ENCODE measurements at regions not wholly inside any gene's neighbourhood (a gene's known extent, or its start where the extent isn't known, plus 50 kb on each side); places are given as distances from the start of the nearest gene placed in this dataset.
"Not testable (repeated sequence)": the region's sequence is repeated elsewhere in the genome, so short reads cannot be mapped to it uniquely, and the experiment has no call there.

DNA sequence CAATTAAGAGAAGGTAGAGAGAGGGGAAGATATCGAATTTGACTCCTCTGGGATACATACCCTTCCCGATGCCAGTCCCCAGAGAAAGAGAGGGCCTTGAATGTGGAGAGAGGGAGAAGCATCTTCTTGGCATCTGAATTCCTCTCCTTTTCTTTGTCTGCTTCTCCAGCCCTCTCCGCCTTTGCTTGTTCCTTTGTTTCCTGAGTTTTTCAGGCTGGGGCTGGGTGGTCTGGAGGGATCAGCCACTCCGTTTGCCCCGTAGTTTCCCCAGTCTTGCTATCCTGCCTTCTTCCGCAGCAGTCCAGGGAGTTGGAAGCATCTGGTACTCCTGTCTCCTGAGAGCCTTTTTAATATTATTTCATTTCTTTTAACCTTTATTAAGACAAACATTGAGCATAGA is 107.1 kb upstream of the CADM1 start:
- WGBS = 76% methylated on average over 6 of the region's 6 CpGs
- no peaks in the 10 kb centered on the region for H3K4me1 ChIP-seq (ENCODE audit: insufficient read depth)
- no peaks in the 10 kb centered on the region for H3K36me3 ChIP-seq (ENCODE audit: insufficient read depth)
- no peak overlapping the region for H3K4me3 ChIP-seq (ENCODE audit: low read depth, low read length)
- no peak overlapping the region for H3K27ac ChIP-seq (ENCODE audit: low read depth)
- no peak for DNase-seq (ENCODE audit: extremely low spot score)

DNA sequence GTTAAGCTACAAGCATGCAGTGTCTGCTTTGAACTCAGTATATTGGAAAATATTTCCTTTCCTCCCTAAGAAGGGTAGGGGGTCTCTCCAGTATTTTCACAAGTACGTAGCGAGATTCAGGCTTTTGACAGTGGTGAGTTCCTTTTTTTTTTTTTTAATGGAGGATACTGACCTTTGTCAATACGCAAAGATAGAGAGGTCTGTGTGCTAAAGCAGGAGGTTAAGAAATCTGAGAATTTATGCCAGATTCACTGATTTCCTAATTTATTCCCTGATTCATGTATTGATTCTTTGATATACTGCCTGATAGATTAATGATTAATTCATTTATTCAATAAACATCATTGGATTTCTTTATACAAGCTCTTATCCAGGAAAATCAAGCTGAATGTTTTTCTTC is 106.7 kb upstream of the CADM1 start:
- H3K36me3 ChIP-seq (ENCODE audit: insufficient read depth) = no peaks in the 10 kb centered on the region
- no peaks in the 10 kb centered on the region for H3K4me1 ChIP-seq (ENCODE audit: insufficient read depth)
- H3K27ac ChIP-seq (ENCODE audit: low read depth) = no peak overlapping the region
- H3K4me3 ChIP-seq (ENCODE audit: low read depth, low read length) = no peak overlapping the region
- no peak for DNase-seq (ENCODE audit: extremely low spot score)
- WGBS = 93% methylated on average over 3 of the region's 3 CpGs

DNA sequence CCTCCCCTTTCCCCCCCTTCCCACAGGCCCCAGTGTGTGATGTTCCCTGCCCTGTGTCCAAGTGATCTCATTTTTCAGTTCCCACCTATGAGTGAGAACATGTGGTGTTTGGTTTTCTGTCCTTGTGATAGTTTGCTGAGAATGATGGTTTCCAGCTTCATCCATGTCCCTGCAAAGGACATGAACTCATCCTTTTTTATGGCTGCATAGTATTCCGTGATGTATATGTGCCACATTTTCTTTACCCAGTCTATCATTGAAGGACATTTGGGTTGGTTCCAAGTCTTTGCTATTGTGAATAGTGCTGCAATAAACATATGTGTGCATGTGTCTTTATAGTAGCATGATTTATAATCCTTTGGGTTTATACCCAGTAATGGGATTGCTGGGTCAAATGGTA is 106.0 kb upstream of the CADM1 start:
- H3K36me3 ChIP-seq (ENCODE audit: insufficient read depth); H3K4me3 ChIP-seq (ENCODE audit: low read depth, low read length); H3K4me1 ChIP-seq (ENCODE audit: insufficient read depth); DNase-seq (ENCODE audit: extremely low spot score); H3K27ac ChIP-seq (ENCODE audit: low read depth): not testable (repeated sequence)
- 93% methylated on average over 1 of the region's 1 CpG for WGBS

DNA sequence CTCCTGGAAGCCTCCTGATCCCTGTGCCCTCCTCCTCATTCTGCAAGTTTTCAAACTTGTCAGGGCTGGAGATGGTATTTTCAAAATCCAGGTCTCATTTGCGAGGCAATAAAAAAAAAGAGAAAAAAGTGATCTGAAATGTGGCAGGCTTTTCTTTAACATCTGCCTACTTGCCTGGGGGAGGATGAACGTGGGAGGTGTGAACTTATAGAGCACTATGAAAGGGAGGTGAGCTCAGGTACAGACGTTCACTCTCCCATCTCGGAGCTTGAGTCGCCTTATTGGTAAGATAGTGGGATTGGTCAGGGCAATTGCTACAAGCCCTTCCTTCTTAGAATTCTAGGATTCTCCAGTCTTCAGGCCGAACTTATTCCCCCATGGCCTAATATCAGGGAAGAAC is 104.8 kb upstream of the CADM1 start:
- no peak for DNase-seq (ENCODE audit: extremely low spot score)
- Histone ChIP-seq H3K4me1 (ENCODE audit: insufficient read depth) (no peaks in the 10 kb centered on the region), H3K4me3 (ENCODE audit: low read depth, low read length) (no peak overlapping the region), H3K27ac (ENCODE audit: low read depth) (no peak overlapping the region), H3K36me3 (ENCODE audit: insufficient read depth) (no peaks in the 10 kb centered on the region)
- 86% methylated on average over 6 of the region's 6 CpGs for WGBS

DNA sequence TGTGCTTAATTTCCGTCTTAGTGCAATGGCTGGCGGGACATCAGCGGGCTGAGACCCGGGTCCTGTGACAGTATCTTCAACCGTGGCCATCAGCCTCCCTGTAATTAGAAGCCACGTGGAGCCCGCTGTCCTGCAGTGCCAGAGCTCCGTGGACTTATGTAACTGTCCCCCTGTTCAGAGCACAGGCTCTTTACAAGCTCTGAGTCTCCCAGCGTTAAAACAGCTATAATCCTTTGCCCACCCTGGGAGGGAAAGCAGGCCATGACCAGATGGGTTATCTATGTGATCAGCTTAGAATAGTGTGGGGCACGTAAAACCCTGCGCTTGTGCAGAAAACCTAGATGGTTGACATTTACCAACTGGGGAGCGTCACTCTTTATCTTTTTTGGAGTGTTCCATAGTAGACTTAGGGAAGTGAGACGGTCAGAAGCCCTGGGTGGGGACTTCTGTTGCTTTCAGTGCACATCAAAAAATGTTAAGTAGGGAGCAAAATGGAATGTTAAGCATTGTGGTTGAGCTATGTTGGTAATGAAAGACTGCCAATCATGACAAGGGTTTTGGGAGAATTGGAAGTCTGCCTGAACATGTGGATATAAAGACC is 103.5 kb upstream of the CADM1 start:
- H3K36me3 ChIP-seq (ENCODE audit: insufficient read depth) = no peaks in the 10 kb centered on the region
- no peak overlapping the region for H3K4me3 ChIP-seq (ENCODE audit: low read depth, low read length)
- H3K27ac ChIP-seq (ENCODE audit: low read depth) = no peak overlapping the region
- no peak for DNase-seq (ENCODE audit: extremely low spot score)
- no peaks in the 10 kb centered on the region for H3K4me1 ChIP-seq (ENCODE audit: insufficient read depth)
- 30% methylated on average over 13 of the region's 13 CpGs for WGBS

DNA sequence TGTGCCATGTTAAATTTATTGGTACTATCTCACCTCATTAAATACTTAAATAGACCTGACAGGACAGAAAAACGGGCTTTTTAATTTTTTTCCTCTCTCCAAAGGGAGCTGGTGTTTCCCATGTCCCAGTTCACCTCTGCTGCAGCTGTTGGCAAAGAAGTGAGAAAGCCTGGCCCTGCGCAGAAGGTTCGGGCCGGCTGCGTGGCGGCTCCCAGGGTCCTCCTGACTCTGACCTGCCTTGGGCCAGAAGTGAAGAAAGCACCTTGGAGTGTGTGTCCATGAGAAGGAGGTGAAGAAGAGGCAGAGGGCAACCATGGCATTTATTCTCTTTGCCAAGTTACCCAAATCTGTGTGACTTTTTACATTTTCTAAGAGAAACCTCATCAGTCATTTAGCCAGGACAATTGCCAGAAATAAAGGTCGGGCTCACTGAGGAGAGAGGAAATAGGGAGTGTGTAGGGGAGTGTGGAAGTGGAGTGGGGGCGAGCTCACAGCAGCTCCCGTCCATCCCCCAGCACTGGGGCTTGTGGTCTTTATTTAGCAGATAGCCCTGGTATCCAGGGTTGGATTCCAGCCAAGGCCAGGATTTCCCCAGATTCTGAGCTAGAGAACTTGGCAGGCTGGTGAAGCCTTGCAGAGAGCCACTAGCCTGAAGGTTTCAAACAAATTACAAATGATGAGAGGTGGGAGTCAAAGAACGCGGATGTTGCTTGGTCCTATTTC is 102.4 kb upstream of the CADM1 start:
- Histone ChIP-seq H3K4me1 (ENCODE audit: insufficient read depth) (no peaks in the 10 kb centered on the region), H3K27ac (ENCODE audit: low read depth) (no peak overlapping the region), H3K36me3 (ENCODE audit: insufficient read depth) (no peaks in the 10 kb centered on the region), H3K4me3 (ENCODE audit: low read depth, low read length) (no peak overlapping the region)
- DNase-seq (ENCODE audit: extremely low spot score) = no peak
- WGBS = 35% methylated on average over 11 of the region's 11 CpGs

DNA sequence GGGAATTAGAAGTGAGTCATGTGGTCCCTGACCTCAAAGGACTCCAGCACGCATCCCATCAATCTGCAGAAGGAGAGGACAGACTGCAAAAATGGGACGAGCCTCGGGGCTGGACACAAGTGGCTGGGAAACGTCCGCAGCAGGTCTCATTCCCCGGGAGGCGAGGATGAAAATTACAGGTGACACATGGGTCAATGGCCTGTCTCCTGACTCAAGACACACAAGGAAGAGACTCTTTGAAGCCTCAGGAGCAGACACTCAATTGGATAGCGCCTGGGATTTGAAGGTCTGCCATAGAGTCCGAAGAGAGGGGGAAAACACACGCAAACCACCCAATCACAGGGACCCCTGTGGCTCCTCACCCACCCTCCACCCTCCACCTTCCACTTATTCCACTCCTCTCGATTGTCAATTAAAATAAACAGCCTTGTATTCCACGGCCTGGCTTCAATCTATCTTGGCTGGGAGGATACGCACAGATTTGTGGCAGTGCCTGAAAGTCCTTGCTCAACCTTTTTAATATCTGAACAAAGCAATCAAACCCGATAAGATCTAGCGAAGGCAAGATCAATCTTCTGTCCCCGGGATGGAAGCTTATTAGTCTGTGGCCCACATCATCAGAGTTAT is 101.8 kb upstream of the CADM1 start:
- Histone ChIP-seq H3K4me3 (ENCODE audit: low read depth, low read length) (no peak overlapping the region), H3K27ac (ENCODE audit: low read depth) (no peak overlapping the region), H3K36me3 (ENCODE audit: insufficient read depth) (no peaks in the 10 kb centered on the region), H3K4me1 (ENCODE audit: insufficient read depth) (no peaks in the 10 kb centered on the region)
- DNase-seq (ENCODE audit: extremely low spot score) = no peak
- WGBS = 70% methylated on average over 16 of the region's 16 CpGs

DNA sequence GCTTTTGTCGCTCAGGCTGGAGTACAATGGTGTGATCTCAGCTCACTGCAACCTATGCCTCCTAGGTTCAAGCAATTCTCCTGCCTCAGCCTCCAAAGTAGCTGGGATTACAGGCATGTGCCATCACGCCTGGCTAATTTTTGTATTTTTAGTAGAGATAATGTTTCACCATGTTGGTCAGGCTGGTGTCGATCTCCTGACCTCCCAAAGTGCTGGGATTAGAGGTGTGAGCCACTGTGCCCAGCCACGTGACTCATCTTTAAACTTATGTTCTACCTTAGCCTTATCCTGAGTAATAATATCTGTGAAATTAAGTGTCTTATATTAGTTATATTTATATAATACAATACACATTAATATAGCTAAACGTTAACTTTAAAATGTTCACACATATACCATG is 101.2 kb upstream of the CADM1 start:
- H3K27ac ChIP-seq (ENCODE audit: low read depth); H3K4me1 ChIP-seq (ENCODE audit: insufficient read depth); DNase-seq (ENCODE audit: extremely low spot score); H3K36me3 ChIP-seq (ENCODE audit: insufficient read depth); H3K4me3 ChIP-seq (ENCODE audit: low read depth, low read length): not testable (repeated sequence)
- WGBS = 92% methylated on average over 5 of the region's 5 CpGs

DNA sequence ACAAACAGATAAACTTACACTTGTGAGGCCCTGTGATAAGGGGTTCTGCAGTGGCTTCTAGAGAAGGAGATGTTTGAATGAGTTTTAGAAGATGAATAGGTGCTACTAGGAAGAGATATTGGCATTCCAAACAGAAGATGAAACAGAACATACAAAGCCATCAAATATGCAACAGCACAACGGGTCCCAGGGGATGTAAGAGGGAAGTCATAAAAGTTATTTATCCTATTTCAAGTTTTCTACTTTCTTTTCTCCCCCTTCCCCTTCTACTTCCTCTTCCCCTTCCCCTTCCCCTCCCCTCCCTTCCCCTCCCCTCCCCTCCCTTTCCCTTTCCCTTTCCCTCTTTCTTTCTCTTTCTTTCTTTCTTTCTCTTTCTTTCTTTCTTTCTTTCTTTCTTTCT is 94.9 kb upstream of the CADM1 start:
- H3K4me1 ChIP-seq (ENCODE audit: insufficient read depth) = no peaks in the 10 kb centered on the region
- 78% methylated on average over 1 of the region's 1 CpG for WGBS
- H3K4me3 ChIP-seq (ENCODE audit: low read depth, low read length) = no peak overlapping the region
- DNase-seq (ENCODE audit: extremely low spot score) = no peak
- no peaks in the 10 kb centered on the region for H3K36me3 ChIP-seq (ENCODE audit: insufficient read depth)
- H3K27ac ChIP-seq (ENCODE audit: low read depth) = no peak overlapping the region

DNA sequence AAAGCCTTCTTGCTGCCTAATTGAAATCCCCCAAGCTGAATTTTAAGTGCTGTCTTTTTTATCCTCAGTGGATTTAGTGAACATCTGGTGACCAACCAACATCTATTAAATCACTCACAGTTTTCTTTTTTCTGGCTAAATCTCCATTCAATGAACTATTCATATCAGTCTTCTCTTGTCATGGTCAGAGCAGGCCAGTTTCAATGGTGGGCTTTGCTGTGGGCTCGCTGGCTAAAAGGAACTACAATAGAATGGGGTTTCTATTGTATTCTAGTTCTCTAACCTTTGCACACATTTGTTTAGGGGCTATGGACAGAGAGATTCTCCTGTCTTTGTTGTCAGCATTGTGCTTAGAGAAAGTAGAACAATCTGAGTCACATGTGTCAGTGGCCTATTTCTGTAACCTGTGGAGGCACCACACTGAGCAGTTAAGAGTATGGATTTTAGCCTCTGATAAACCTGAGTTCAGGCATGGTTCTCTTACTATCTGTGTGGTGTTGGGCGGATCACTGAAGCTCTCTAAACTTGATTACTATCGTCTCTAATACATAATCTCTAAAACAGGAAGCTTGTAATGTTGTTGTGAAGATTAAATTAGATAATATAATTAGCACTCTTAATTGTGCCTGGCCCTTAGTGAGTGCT is 94.2 kb upstream of the CADM1 start:
- 82% methylated on average over 3 of the region's 3 CpGs for WGBS
- Histone ChIP-seq H3K4me3 (ENCODE audit: low read depth, low read length) (no peak overlapping the region), H3K36me3 (ENCODE audit: insufficient read depth) (no peaks in the 10 kb centered on the region), H3K27ac (ENCODE audit: low read depth) (no peak overlapping the region), H3K4me1 (ENCODE audit: insufficient read depth) (no peaks in the 10 kb centered on the region)
- DNase-seq (ENCODE audit: extremely low spot score) = no peak

DNA sequence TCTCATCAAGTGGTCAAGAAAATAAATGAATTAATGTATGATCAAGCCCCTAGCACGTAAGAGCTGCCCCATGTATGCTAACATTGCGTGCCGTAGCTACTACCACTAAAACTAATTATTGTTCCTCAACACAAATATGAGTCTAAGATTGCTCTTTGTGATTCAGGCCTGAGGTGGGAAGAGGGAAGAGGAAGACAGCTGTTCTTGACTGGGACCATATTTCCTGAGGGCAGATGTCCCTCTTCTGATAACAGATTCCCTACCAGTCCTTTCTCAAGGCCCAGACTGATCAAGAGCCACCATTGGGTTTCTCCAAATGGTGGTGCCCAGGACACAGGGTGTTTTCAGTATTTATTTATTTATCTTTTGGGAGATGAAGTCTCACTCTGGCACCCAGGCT is 87.2 kb upstream of the CADM1 start:
- no peak overlapping the region for H3K27ac ChIP-seq (ENCODE audit: low read depth)
- no peak overlapping the region for H3K4me3 ChIP-seq (ENCODE audit: low read depth, low read length)
- no peaks in the 10 kb centered on the region for H3K4me1 ChIP-seq (ENCODE audit: insufficient read depth)
- H3K36me3 ChIP-seq (ENCODE audit: insufficient read depth) = no peaks in the 10 kb centered on the region
- 98% methylated on average over 3 of the region's 3 CpGs for WGBS
- DNase-seq (ENCODE audit: extremely low spot score) = no peak

DNA sequence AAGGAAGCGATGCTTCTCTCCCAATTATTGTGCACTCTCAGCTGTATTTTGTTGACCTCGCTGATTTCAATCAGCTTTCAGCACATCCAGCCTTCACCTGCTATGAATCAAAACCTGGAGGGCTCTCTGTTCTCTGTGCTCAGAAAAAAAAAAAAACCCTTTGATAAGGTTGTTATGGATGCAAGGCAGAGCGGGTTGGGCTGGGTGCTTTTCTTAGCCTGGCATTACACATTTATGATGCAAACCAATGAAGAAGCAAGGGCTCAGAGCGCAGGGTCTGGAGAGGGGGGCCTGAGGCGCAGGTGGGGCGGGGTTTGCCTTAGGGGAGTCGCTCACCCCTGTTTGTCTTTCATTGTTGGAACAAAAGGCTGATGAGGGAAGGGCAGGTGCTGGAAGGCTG is 86.0 kb upstream of the CADM1 start:
- DNase-seq (ENCODE audit: extremely low spot score) = no peak
- Histone ChIP-seq H3K27ac (ENCODE audit: low read depth) (no peak overlapping the region), H3K4me1 (ENCODE audit: insufficient read depth) (no peaks in the 10 kb centered on the region), H3K4me3 (ENCODE audit: low read depth, low read length) (no peak overlapping the region), H3K36me3 (ENCODE audit: insufficient read depth) (no peaks in the 10 kb centered on the region)
- WGBS = 65% methylated on average over 7 of the region's 7 CpGs

DNA sequence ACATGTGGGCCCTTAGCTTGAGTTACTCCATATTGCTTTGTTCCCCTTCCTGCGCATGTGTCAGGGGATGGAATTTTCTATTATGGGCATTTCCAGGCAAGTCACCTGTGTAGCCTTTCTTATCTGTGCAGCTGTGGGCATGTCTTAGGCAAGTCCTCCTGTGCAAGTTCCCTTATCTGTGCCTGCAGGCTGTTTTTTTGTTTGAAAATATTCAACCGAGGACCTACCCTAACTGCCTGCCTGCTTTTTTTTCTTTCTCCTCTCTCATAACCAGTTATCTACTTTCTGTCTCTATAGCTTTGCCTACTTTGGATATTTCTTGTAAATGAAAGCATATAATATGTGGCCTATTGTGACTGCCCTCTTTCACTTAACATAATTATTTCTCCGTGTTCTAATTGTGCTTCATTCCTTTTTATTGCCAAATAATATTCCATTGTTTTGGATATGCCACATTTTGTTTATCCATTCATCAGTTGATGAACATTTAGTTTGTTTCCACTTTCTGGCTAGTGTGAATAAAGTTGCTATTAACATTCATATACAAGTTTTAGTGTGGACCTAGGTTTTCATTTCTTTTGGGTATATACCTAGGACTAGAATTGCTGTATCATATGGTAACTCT is 83.6 kb upstream of the CADM1 start:
- no peak for DNase-seq (ENCODE audit: extremely low spot score)
- Histone ChIP-seq H3K36me3 (ENCODE audit: insufficient read depth) (no peaks in the 10 kb centered on the region), H3K27ac (ENCODE audit: low read depth) (no peak overlapping the region), H3K4me3 (ENCODE audit: low read depth, low read length) (no peak overlapping the region), H3K4me1 (ENCODE audit: insufficient read depth) (no peaks in the 10 kb centered on the region)
- 90% methylated on average over 3 of the region's 3 CpGs for WGBS
